GM21717 (cell line): ENCODE measurements at regions not wholly inside any gene's neighbourhood (a gene's known extent, or its start where the extent isn't known, plus 50 kb on each side); places are given as distances from the start of the nearest gene placed in this dataset.
A peak's percentile ranks its signal among the peaks of the same experiment; 100 is the strongest.
"Not testable (repeated sequence)": the region's sequence is repeated elsewhere in the genome, so short reads cannot be mapped to it uniquely, and the experiment has no call there.

Experiments used
- ATAC-seq: cut with Tn5 transposase; IDR thresholded peaks from one replicate; pipeline ENCODE4 v1.9.1; 2021; ENCODE audit warnings: mild to moderate bottlenecking, moderate library complexity; ENCODE audit not compliant: unreplicated experiment

- ATAC-seq = no peak
These were observed 110.0 kb upstream of the ARRDC3 start for GRCh38 chr5:91493086-91493485.

GRCh38 chr5:91491229-91491628 lies 108.1 kb upstream of the ARRDC3 start:
- ATAC-seq = peak; percentile 64

DNA sequence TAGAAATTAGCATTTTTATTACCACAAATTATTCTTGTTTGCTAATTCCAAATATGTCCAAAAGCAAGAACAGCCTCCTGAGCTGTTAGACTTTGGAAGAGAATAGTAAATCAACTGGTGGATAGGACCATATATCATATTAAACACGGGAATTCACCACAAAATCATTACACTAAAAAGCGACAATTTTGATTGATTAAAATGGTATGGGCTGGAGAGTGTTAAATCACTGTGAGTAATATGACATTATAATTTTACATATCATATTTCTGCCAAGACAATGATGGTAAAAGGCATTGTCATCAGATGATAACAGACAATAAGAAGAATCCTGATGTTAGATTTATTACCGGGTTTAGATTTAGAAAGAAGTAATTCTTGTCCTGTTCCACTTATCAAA lies 107.2 kb upstream of the ARRDC3 start:
- no peak for ATAC-seq

DNA sequence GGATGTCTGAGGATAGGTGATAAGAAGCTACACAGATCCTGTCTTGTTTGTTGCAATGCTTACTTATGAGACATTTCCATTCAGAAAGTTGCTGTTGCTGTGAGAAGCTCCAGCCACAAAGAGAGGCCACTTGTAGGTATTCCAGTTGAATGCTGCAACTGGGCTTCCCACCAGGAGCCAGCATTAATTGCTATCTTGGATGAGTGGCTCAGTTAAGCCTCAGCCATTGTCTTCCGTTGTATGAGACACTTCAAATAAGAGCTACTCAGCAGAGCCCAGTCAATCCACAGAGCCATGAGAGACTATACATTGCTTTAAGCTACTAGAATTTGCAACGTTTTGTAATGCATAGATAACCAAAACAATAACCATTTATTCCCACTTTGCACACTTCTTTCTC lies 104.3 kb upstream of the ARRDC3 start:
- no peak for ATAC-seq

DNA sequence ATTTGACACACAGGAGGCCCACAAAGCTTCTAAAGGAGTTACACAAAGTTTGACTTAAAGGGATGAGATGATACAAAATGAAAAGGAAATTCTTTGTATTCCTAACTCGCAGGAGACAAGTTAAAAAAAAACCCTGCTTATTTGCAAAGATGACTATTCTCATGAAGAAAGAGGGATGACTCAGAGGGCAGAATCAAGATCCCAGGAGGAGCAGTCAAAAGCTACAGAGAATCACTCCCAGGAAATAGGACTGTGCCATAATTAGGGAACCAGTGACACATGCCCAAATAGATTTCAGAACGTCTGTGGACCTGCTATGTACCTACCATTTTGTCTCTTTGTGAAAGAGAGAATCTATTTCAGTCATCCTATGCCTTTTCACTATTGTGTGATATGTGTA lies 103.5 kb upstream of the ARRDC3 start:
- no peak for ATAC-seq

GRCh38 chr5:91484662-91485061 lies 101.5 kb upstream of the ARRDC3 start:
- no peak for ATAC-seq

- not testable (repeated sequence) for ATAC-seq
These were observed 96.3 kb upstream of the ARRDC3 start for GRCh38 chr5:91479376-91479775.

- no peak for ATAC-seq
These were observed 95.0 kb upstream of the ARRDC3 start for GRCh38 chr5:91478096-91478495.

- no peak for ATAC-seq
These were observed 94.3 kb upstream of the ARRDC3 start for GRCh38 chr5:91477408-91477807.

- ATAC-seq = no peak
These were observed 91.1 kb upstream of the ARRDC3 start for GRCh38 chr5:91474201-91474600.

- ATAC-seq = no peak
These were observed 89.5 kb upstream of the ARRDC3 start for GRCh38 chr5:91472631-91473030.

- no peak for ATAC-seq
These were observed 86.5 kb upstream of the ARRDC3 start for GRCh38 chr5:91469517-91470165.

- no peak for ATAC-seq
These were observed 85.7 kb upstream of the ARRDC3 start for GRCh38 chr5:91468651-91469422.

DNA sequence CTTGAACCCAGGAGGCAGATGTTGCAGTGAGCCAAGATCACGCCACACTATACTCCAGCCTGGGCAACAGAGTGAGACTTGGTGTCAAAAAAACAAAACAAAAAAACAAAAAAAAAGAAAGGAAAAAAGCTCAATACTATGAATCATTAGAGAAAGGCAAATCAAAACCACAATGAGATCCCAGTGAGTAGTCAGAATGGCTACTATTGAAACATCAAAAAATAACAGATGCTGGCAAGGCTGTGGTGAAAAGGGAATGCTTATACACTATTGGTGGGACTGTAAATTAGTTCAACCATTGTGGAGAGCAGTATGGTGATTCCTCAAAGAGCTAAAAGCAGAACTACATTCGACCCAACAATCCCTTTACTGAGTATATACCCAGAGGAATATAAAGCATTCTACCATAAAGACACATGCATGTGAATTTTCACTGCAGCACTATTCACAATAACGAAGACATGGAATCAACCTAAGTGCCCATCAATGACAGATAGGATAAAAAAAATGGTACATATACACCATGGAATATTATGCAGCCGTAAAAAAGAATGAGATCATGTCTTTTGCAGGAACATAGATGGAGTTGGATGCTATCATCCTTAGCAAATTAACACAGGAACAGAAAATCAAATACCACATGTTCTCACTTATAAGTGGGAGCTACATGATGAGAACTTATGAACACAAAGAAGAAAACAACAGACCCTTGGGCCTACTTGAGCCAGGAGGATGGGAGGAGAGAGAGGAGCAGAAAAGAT lies 81.9 kb upstream of the ARRDC3 start:
- no peak for ATAC-seq

DNA sequence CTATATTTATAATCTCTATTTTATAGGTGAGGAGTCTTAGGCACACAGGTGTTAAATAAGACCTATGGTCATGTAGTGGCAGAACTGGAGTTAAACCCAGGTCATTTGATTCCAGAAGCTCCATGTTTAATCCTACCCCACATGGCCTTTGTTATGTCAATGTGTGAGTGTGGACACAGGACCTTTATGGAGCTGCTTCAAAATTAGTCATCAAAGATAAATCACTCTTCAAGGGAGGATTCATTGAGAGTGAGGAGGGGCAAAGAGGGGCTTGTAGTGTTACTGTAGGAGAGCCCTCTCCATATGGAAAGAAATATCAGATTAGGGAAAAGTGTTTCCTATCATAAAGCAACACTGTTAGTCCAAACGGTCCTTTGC lies 74.6 kb upstream of the ARRDC3 start:
- ATAC-seq = no peak

- no peak for ATAC-seq
These were observed 74.0 kb upstream of the ARRDC3 start for GRCh38 chr5:91456928-91457680.

GRCh38 chr5:91449083-91449482 lies 66.0 kb upstream of the ARRDC3 start:
- no peak for ATAC-seq

GRCh38 chr5:91448079-91448478 lies 65.0 kb upstream of the ARRDC3 start:
- not testable (repeated sequence) for ATAC-seq

- ATAC-seq = not testable (repeated sequence)
These were observed 63.8 kb upstream of the ARRDC3 start for GRCh38 chr5:91446880-91447279.

GRCh38 chr5:91443761-91444467 lies 60.8 kb upstream of the ARRDC3 start:
- ATAC-seq = no peak

DNA sequence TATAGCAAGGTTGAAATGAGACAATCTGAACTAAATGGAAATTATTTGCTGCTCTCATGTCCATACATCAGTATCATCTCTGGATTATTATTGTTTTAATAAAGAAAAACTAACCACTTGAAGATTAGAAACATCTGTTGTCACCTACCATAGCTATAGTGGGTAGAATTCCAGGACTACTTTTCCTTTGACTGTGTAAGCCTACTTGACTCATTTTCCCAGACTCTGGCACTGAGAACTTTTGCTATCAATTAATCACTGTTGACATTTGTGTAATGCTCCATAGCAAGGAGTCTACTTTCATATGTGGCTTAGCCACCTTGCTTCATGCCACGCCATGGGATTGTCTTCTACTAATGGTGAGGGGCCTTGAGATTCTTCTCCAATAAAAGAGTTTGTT lies 59.9 kb upstream of the ARRDC3 start:
- ATAC-seq = no peak
